ENCODE measurements at regions not wholly inside any gene's neighbourhood (a gene's known extent, or its start where the extent isn't known, plus 50 kb on each side); places are given as distances from the start of the nearest gene placed in this dataset.

DNA sequence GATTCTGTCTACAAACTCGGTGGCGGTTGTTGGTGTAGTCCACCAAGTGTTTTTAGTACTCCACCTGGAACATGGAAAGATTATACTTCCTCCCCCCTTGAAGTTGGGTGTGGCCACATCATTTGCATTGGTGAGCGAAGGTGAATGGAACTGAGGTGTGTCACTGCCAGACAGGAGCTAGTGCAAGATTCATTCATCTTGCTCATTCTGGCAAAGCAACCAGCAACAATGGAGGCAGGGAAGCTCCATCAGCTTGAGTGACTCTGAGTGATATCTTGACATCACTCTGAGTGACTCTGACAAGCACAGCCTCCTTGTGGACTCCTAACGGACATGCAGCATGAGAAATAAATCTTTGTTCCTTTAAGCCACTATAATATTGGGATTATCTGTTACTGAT lies 54.7 kb upstream of the SLC1A4 start:
- TF ChIP-seq, protein P1, sequence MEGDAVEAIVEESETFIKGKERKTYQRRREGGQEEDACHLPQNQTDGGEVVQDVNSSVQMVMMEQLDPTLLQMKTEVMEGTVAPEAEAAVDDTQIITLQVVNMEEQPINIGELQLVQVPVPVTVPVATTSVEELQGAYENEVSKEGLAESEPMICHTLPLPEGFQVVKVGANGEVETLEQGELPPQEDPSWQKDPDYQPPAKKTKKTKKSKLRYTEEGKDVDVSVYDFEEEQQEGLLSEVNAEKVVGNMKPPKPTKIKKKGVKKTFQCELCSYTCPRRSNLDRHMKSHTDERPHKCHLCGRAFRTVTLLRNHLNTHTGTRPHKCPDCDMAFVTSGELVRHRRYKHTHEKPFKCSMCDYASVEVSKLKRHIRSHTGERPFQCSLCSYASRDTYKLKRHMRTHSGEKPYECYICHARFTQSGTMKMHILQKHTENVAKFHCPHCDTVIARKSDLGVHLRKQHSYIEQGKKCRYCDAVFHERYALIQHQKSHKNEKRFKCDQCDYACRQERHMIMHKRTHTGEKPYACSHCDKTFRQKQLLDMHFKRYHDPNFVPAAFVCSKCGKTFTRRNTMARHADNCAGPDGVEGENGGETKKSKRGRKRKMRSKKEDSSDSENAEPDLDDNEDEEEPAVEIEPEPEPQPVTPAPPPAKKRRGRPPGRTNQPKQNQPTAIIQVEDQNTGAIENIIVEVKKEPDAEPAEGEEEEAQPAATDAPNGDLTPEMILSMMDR (IDR thresholded peaks at IDR 0.05), result no peak
- TF ChIP-seq, protein P2, sequence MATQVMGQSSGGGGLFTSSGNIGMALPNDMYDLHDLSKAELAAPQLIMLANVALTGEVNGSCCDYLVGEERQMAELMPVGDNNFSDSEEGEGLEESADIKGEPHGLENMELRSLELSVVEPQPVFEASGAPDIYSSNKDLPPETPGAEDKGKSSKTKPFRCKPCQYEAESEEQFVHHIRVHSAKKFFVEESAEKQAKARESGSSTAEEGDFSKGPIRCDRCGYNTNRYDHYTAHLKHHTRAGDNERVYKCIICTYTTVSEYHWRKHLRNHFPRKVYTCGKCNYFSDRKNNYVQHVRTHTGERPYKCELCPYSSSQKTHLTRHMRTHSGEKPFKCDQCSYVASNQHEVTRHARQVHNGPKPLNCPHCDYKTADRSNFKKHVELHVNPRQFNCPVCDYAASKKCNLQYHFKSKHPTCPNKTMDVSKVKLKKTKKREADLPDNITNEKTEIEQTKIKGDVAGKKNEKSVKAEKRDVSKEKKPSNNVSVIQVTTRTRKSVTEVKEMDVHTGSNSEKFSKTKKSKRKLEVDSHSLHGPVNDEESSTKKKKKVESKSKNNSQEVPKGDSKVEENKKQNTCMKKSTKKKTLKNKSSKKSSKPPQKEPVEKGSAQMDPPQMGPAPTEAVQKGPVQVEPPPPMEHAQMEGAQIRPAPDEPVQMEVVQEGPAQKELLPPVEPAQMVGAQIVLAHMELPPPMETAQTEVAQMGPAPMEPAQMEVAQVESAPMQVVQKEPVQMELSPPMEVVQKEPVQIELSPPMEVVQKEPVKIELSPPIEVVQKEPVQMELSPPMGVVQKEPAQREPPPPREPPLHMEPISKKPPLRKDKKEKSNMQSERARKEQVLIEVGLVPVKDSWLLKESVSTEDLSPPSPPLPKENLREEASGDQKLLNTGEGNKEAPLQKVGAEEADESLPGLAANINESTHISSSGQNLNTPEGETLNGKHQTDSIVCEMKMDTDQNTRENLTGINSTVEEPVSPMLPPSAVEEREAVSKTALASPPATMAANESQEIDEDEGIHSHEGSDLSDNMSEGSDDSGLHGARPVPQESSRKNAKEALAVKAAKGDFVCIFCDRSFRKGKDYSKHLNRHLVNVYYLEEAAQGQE (IDR thresholded peaks at IDR 0.05; ENCODE audit: insufficient read depth in 1 of 2, low read depth in 2 of 2, low read length in 1 of 2), result no peak
- TF ChIP-seq SIN3A (IDR thresholded peaks at IDR 0.05; ENCODE audit: borderline replicate concordance, insufficient read depth, low read depth, low read length), result no peak
- no peak for TF ChIP-seq POLR2AphosphoS5 (IDR thresholded peaks at IDR 0.05; ENCODE audit: low read depth, low read length)
- TF ChIP-seq TCF7L2 (IDR thresholded peaks at IDR 0.05; ENCODE audit: low read depth, low read length), result no peak
